ENCODE measurements at regions not wholly inside any gene's neighbourhood (a gene's known extent, or its start where the extent isn't known, plus 50 kb on each side); places are given as distances from the start of the nearest gene placed in this dataset.
A peak's percentile ranks its signal among the peaks of the same experiment; 100 is the strongest.
"Not testable (repeated sequence)": the region's sequence is repeated elsewhere in the genome, so short reads cannot be mapped to it uniquely, and the experiment has no call there.

DNA sequence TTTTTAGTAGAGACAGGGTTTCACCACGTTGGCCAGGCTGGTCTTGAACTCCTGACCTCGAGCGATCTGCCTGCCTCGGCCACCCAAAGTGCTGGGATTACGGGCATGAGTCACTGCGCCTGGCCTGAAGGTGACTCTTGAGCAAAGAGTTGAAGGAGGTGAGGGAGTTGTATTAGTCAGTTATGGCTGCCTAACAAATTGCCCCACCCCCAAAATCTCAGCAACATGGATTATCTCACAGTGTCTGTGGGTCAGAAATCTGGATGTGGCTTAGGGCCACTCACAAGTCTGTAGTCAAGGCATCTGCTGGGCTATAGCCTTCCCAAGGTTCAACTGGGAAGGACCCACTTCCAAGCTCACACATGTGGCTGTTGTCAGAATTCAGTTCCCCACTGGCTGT, 52.8 kb upstream of the ADGRE5 start:
- DNase-seq (no peak), ATAC-seq (no peak)
- H3K4me3 Mint-ChIP-seq, result no peak overlapping the region

DNA sequence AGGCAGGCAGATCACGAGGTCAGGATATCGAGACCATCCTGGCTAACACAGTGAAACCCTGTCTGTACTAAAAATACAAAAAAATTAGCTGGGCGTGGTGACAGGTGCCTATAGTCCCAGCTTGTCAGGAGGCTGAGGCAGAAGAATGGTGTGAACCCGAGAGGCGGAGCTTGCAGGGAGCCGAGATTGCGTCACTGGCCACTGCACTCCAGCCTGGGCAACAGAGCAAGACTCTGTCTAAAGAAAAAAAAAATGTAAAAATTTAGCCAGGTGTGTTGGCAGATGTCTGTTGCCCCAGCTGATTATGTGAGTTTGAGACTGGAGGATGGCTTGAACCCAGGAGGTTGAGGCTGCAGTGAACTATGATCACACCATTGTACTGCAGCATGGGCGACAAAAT, 54.2 kb upstream of the ADGRE5 start:
- not testable (repeated sequence) for H3K27me3 Mint-ChIP-seq; H3K9me3 Mint-ChIP-seq; DNase-seq; H3K36me3 Mint-ChIP-seq (ENCODE audit: low read depth); H3K4me1 Mint-ChIP-seq; H3K27ac Mint-ChIP-seq; ATAC-seq; H3K4me3 Mint-ChIP-seq

More for the DNA sequence above, 52.8 kb upstream of the ADGRE5 start:
- H3K27ac Mint-ChIP-seq, result no peak overlapping the region
- H3K4me1 Mint-ChIP-seq, result peaks cover 2% of the 10 kb centered on the region
- H3K36me3 Mint-ChIP-seq (ENCODE audit: low read depth), result no peaks in the 10 kb centered on the region
- H3K27me3 Mint-ChIP-seq, result no peaks in the 10 kb centered on the region
- no peaks in the 10 kb centered on the region for H3K9me3 Mint-ChIP-seq

DNA sequence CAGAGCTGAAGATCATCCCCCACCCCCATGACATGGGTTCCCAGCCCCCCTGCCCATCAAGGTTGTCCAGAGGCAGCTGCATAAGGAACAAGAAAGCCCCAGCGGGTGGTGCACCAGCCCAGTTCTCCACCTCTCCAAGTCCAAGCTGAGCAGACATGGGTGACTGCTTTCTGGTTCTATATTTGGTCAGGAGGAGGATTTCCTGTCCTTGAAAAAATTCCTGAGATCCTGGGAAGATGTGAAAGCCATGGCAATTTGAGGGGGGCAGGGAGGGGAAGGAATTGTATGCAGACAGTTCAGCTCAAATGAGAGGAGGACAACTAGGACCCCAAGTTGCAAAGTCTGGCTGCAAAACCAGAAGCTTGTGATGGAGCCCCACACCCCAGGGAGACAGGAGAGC, 55.4 kb upstream of the ADGRE5 start:
- no peaks in the 10 kb centered on the region for H3K36me3 Mint-ChIP-seq (ENCODE audit: low read depth)
- H3K27ac Mint-ChIP-seq, result no peak overlapping the region
- DNase-seq, result no peak
- ATAC-seq, result no peak
- H3K9me3 Mint-ChIP-seq, result no peaks in the 10 kb centered on the region
- H3K4me1 Mint-ChIP-seq, result no peaks in the 10 kb centered on the region
- no peak overlapping the region for H3K4me3 Mint-ChIP-seq
- H3K27me3 Mint-ChIP-seq, result no peaks in the 10 kb centered on the region

DNA sequence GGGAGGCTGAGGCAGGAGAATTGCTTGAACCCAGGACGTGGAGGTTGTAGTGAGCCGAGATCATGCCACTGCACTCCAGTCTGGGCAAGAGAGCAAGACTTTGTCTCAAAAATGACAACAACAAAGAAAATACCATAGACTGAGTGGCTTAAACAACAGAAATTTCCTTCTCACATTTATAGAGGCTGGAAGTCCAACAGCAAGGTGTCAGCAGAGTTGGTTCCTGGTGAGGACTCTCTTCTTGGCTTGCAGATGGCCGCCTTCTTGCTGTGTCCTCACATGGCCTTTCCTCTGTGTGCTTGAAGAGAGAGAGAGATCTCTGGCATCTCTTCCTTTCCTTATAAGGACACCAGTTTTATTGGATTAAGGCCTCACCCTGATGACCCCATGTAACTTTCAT, 56.1 kb upstream of the ADGRE5 start:
- H3K4me3 Mint-ChIP-seq, result no peak overlapping the region
- no peak for ATAC-seq
- H3K27ac Mint-ChIP-seq, result no peak overlapping the region
- H3K36me3 Mint-ChIP-seq (ENCODE audit: low read depth), result no peaks in the 10 kb centered on the region
- no peaks in the 10 kb centered on the region for H3K9me3 Mint-ChIP-seq
- no peaks in the 10 kb centered on the region for H3K4me1 Mint-ChIP-seq
- H3K27me3 Mint-ChIP-seq, result no peaks in the 10 kb centered on the region
- DNase-seq, result no peak

DNA sequence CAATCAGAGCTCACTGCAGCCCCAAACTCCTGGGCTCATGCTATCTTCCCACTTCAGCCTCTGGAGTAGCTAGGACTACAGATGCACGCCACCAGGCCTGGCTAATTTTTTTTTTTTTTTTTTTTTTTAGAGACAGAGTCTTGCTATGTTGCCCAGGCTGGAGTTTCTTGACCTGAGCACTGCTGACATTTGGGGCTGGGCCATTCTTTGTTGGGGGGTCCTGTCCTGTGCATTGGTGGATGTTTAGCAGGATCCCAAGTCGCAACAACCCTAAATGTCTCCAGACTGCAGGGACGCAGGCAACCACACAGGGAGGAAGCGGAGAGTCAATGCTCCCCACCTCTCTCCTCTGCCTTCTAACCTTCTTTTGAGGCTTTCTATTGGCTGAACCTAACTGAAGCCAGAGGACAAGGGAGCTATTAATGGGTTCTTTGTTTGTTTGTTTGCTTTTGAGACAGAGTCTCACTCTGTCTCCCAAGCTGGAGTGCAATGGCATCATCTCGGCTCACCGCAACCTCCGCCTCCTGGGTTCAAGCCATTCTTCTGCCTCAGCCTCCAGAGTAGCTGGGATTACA, 58.3 kb upstream of the ADGRE5 start:
- H3K27me3 Mint-ChIP-seq, result no peaks in the 10 kb centered on the region
- no peak overlapping the region for H3K4me3 Mint-ChIP-seq
- DNase-seq (no peak), ATAC-seq (no peak)
- H3K36me3 Mint-ChIP-seq (ENCODE audit: low read depth), result no peaks in the 10 kb centered on the region
- no peaks in the 10 kb centered on the region for H3K9me3 Mint-ChIP-seq
- H3K4me1 Mint-ChIP-seq, result no peaks in the 10 kb centered on the region
- no peak overlapping the region for H3K27ac Mint-ChIP-seq

DNA sequence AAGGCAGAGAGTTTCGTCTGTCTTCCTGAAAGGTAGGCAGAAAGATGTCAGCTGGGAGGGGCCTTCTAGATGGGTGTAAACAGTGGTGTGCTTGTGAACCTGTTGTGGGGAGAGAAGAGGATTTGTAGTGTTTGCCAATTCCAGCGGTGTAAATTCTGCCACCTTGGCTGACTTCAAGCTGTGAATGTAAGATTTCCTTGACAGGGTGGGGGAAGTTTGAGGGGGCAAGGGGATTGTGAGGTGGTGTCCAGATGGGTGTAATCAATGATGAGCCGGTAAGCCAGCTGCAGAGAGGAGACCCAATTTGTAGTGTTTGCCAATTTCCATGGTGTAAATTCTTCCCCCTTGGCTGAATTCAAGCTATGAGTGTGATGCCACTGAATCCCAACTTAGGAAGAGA, 61.0 kb upstream of the ADGRE5 start:
- ATAC-seq, result no peak

DNA sequence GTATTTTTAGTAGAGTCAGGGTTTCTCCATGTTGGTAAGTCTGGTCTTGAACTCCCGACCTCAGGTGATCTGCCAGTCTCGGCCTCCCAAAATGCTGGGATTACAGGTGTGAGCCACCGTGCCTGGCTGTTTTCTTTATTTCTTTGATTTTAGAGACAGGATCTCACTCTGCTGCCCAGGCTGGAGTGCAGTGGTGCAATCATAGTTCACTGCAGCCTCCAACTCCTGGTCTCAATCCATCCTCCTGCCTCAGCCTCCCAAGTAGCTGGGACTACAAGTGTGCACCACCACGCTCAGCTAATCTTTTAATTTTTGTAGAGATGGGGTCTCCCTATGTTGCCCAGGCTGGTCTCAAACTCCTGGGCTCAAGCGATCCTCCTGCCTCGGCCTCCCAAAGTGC, 61.5 kb upstream of the ADGRE5 start:
- not testable (repeated sequence) for H3K9me3 Mint-ChIP-seq; H3K4me3 Mint-ChIP-seq; H3K4me1 Mint-ChIP-seq; DNase-seq; H3K36me3 Mint-ChIP-seq (ENCODE audit: low read depth); H3K27ac Mint-ChIP-seq; H3K27me3 Mint-ChIP-seq; ATAC-seq

More for the DNA sequence above, 61.0 kb upstream of the ADGRE5 start:
- Mint-ChIP-seq H3K36me3 (ENCODE audit: low read depth) (no peaks in the 10 kb centered on the region), H3K27me3 (no peaks in the 10 kb centered on the region), H3K27ac (no peak overlapping the region), H3K4me3 (no peak overlapping the region), H3K4me1 (no peaks in the 10 kb centered on the region), H3K9me3 (no peaks in the 10 kb centered on the region)
- DNase-seq, result no peak

DNA sequence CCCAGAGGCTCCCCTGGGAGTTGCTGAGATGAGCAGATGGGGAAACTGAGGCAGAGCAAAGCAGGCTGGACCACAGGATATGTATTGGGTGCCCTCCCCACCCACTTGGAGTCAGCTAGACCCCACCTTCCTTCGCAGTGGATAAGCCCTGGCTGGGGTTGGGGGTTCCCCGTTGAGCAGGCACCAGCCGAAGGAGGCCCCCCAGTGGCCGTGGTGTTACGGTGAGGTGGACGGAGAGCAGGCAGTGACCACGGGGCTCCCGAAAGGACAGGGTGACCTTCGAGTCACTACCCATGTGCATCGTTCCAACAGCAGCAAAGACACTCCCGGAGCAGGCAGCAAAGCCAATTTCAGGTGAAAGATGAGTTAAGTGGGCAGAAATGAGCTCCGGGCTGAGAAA, 62.4 kb upstream of the ADGRE5 start:
- DNase-seq (peak; percentile 21), ATAC-seq (no peak)
- H3K27me3 Mint-ChIP-seq, result no peaks in the 10 kb centered on the region
- H3K9me3 Mint-ChIP-seq, result no peaks in the 10 kb centered on the region
- no peaks in the 10 kb centered on the region for H3K4me1 Mint-ChIP-seq
- H3K27ac Mint-ChIP-seq, result no peak overlapping the region
- H3K4me3 Mint-ChIP-seq, result no peak overlapping the region
- H3K36me3 Mint-ChIP-seq (ENCODE audit: low read depth), result no peaks in the 10 kb centered on the region

DNA sequence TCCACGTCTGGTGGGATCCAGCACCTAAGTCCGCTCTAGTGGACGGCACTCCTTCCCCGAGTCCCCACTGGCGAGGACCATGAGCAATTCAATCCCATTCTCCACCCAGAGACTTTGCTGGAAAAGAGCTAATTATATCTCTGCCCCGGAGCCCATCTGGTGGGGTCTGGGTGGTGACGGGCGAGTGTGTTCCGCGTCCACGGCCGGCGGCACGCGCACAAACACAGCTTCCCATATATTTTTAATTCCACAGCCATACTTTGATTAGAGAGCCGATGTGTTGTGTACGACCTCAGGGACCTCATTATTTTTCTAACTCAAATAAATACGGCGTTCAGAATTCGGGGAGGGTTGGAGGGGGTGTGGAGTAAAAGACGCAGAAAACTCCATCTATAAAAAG, 64.1 kb upstream of the ADGRE5 start:
- no peak for DNase-seq
- H3K36me3 Mint-ChIP-seq (ENCODE audit: low read depth), result no peaks in the 10 kb centered on the region
- H3K27me3 Mint-ChIP-seq, result no peaks in the 10 kb centered on the region
- no peak overlapping the region for H3K27ac Mint-ChIP-seq
- no peaks in the 10 kb centered on the region for H3K9me3 Mint-ChIP-seq
- ATAC-seq, result no peak
- no peaks in the 10 kb centered on the region for H3K4me1 Mint-ChIP-seq
- no peak overlapping the region for H3K4me3 Mint-ChIP-seq

DNA sequence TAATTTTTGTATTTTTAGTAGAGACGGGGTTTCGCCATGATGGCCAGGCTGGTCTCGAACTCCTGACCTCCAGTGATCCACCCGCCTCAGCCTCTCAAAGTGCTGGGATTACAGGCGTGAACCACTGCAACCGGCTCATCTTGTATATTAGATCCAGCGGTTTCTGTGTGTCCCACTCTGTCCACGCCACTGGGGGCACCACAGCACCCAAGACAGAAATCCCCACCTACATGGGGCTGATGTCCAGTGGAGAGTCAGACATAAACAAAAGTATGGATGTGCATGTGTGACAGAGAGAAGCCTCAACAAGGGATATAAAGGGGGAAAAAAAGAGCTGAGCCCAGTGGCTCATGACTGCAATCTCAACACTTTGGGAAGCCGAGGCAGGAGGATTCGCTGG, 65.8 kb upstream of the ADGRE5 start:
- ATAC-seq, result no peak
- Mint-ChIP-seq H3K27me3 (no peaks in the 10 kb centered on the region), H3K9me3 (no peaks in the 10 kb centered on the region), H3K36me3 (ENCODE audit: low read depth) (no peaks in the 10 kb centered on the region), H3K4me3 (no peak overlapping the region), H3K4me1 (no peaks in the 10 kb centered on the region), H3K27ac (no peak overlapping the region)
- no peak for DNase-seq

DNA sequence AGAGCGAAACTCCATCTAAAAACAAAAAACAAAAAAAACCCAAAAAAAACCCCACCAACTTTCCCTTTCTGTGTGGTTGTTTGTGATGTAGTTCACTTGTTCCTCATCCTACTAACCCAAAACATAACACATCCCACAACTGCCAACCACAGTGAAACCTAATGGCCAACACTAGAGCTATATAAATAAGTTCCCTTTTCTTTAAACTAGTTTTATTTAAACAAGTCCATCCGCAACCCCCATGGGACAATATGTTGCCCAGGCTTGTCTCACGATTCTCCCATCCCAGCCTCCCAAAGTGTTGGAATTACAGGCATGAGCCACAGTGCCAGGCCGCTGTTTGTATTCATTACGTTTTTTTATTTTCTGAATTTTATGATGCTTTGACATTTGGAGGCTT, 71.2 kb upstream of the ADGRE5 start:
- DNase-seq (no peak), ATAC-seq (no peak)
- Mint-ChIP-seq H3K4me3 (no peak overlapping the region), H3K4me1 (peaks cover 8% of the 10 kb centered on the region), H3K27ac (no peak overlapping the region), H3K27me3 (no peaks in the 10 kb centered on the region), H3K9me3 (no peaks in the 10 kb centered on the region), H3K36me3 (ENCODE audit: low read depth) (no peaks in the 10 kb centered on the region)

DNA sequence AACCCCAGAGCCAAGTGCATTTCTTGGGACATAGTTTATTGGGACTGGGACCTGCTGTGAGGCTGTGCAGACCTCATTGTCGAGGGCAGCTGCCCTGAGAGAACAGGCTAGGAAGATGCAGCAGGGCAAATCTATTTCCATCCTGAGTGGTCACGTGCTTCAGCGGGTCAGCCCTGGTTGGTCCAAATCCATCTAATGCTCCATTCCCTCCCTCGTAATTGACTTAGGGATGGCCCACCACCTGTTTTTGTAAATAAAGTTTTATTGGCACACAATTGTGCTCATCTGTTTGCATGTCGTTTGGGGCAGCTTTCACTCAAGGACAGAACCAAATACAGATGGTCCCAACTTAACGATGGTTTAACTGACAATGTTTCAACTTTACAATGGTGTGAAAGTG, 75.5 kb upstream of the ADGRE5 start:
- H3K36me3 Mint-ChIP-seq (ENCODE audit: low read depth), result no peaks in the 10 kb centered on the region
- H3K27ac Mint-ChIP-seq, result no peak overlapping the region
- no peaks in the 10 kb centered on the region for H3K27me3 Mint-ChIP-seq

DNA sequence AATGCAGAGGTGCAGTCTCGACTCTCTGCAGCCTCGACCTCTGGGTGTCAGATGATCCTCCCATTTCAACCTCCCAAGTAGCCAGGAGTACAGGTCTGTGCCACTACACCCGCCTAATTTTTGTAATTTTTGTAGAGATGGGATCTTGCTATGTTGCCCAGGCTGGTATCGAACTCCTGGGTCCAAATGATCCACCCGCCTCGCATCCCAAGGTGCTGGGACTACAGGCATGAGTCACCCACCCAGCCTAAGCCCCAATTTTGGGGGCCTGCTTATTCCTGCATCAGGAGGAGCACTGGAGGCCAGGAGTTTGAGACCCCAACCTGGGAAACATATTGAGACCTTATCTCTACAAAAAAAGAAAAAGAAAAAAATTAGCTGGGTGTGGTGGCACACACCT, 80.1 kb upstream of the ADGRE5 start:
- no peaks in the 10 kb centered on the region for H3K4me1 Mint-ChIP-seq
- H3K9me3 Mint-ChIP-seq, result no peaks in the 10 kb centered on the region
- H3K4me3 Mint-ChIP-seq, result no peak overlapping the region
- DNase-seq, result no peak
- H3K36me3 Mint-ChIP-seq (ENCODE audit: low read depth), result no peaks in the 10 kb centered on the region
- H3K27ac Mint-ChIP-seq, result no peak overlapping the region
- no peak for ATAC-seq
- H3K27me3 Mint-ChIP-seq, result no peaks in the 10 kb centered on the region

More for the DNA sequence above, 75.5 kb upstream of the ADGRE5 start:
- ATAC-seq, result no peak
- H3K4me1 Mint-ChIP-seq, result peaks cover 8% of the 10 kb centered on the region
- H3K4me3 Mint-ChIP-seq, result no peak overlapping the region
- no peaks in the 10 kb centered on the region for H3K9me3 Mint-ChIP-seq
- no peak for DNase-seq

DNA sequence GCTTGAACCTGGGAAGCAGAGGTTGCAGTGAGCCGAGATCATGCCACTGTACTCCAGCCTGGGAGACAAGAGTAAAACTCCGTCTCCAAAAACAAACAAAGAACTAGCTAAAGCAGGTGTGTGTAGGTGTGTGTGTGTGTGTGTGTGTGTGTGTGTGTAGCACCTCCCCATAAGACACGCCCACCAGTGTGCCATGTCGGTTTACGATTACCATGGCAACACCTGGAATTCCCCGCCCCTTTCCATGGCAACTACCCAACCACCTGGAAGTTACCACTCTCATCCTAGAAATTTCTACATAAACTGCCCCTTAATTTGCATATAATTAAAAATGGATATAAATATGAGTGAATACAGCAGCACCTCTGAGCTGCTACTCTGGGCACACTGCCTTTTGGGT, 80.9 kb upstream of the ADGRE5 start:
- Mint-ChIP-seq H3K27me3 (no peaks in the 10 kb centered on the region), H3K36me3 (ENCODE audit: low read depth) (no peaks in the 10 kb centered on the region), H3K4me1 (no peaks in the 10 kb centered on the region), H3K4me3 (no peak overlapping the region), H3K9me3 (no peaks in the 10 kb centered on the region), H3K27ac (no peak overlapping the region)
- DNase-seq (no peak), ATAC-seq (no peak)

DNA sequence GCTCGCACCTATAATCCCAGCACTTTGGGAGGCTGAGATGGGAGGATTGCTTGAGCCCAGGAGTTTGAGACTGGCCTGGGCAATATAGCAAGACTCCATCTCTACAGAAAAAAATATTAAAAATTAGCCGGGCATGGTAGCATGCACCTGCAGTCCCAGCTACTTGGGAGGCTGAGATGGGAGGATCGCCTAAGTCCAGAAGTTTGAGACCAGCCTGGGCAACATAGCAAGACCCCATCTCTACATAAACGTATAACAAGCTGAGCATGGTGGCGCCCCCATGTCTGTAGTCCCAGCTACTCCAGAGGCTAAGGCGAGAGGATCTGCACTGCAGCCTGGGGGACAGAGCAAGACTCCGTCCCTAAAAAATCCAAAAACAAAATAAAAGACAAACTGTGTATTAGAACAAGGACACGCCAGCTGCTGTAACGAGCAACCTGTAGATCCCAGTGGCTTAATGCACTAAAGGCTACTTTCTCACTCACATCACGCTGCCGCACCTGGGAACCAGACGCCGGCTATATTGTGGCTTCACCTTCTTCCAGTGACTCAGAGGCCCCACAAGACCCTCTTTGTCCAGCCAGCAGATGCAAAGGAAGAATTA, 81.9 kb upstream of the ADGRE5 start:
- not testable (repeated sequence) for H3K9me3 Mint-ChIP-seq; H3K4me3 Mint-ChIP-seq; H3K36me3 Mint-ChIP-seq (ENCODE audit: low read depth); ATAC-seq; DNase-seq; H3K4me1 Mint-ChIP-seq; H3K27ac Mint-ChIP-seq; H3K27me3 Mint-ChIP-seq

Measured in activated naive CD8-positive, alpha-beta T cell treated with anti-CD3 and anti-CD28 coated beads, Interleukin-2, amount 50 U/mL, for 24 hours (primary cell).